ENCODE measurements at regions not wholly inside any gene's neighbourhood (a gene's known extent, or its start where the extent isn't known, plus 50 kb on each side); places are given as distances from the start of the nearest gene placed in this dataset.

GRCh38 chr9:135271425-135271824 is 184.0 kb downstream of the OLFM1 start:
- DNase-seq (ENCODE audit: low spot score) = no peak
- in situ Hi-C loops (cut with MboI; ENCODE audit: low sequenced_read_pairs, unreplicated experiment) = no loop called here
- no peak for TF ChIP-seq CTCF (IDR thresholded peaks at IDR 0.05; ENCODE audit: borderline replicate concordance, control extremely low read depth, extremely low read depth, insufficient read depth, missing control alignments)

DNA sequence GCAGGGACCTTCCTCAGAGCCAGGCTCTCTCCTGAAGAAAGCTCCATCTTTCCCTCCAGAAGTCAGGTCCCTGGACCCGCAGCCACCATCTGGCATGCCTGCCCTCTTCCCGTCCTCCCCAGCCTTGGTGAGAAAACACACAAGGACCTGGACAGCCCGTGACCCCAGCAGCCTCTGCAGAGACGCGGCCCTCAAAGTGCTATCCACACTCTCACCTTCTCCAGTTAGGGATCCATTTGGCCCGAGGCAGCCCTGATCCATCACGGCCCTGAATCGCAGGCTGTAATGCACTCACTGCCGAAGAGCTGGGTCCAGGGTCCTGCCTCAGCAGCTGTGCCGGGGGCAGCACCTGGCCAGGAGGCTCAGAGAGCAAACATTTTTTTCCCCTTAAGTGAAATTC is 185.1 kb downstream of the OLFM1 start:
- in situ Hi-C loops (cut with MboI; ENCODE audit: low sequenced_read_pairs, unreplicated experiment) = no loop called here
- no peak for DNase-seq (ENCODE audit: low spot score)
- TF ChIP-seq CTCF (IDR thresholded peaks at IDR 0.05; ENCODE audit: borderline replicate concordance, control extremely low read depth, extremely low read depth, insufficient read depth, missing control alignments) = no peak

- in situ Hi-C loops (cut with MboI; ENCODE audit: low sequenced_read_pairs, unreplicated experiment) = no loop called here
- DNase-seq (ENCODE audit: low spot score) = no peak
- TF ChIP-seq CTCF (IDR thresholded peaks at IDR 0.05; ENCODE audit: borderline replicate concordance, control extremely low read depth, extremely low read depth, insufficient read depth, missing control alignments) = no peak
Measured at GRCh38 chr9:135273008-135273407, 185.5 kb downstream of the OLFM1 start.

DNA sequence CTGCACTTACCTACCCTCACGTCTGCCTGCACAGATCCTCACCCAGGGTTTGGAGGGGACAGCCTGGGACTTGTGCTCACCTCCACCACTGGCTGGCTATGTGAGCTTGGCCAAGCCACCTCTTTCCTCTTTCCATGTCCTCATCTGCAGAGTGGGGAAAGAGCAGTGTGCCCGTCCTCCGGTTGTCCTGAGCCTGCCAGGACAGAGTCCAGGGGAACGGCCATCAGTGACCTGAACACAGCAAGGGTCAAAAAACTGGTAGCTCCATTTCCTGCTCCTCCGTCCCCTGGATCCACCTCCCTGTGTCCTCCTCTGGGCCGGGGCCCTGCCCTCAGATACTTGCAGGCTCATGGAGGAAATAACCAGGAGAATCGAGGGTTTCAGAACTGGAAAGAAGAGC is 187.7 kb downstream of the OLFM1 start:
- no peak for DNase-seq (ENCODE audit: low spot score)
- in situ Hi-C loops (cut with MboI; ENCODE audit: low sequenced_read_pairs, unreplicated experiment) = no loop called here
- TF ChIP-seq CTCF (IDR thresholded peaks at IDR 0.05; ENCODE audit: borderline replicate concordance, control extremely low read depth, extremely low read depth, insufficient read depth, missing control alignments) = no peak

- in situ Hi-C loops (cut with MboI; ENCODE audit: low sequenced_read_pairs, unreplicated experiment) = no loop called here
- no peak for TF ChIP-seq CTCF (IDR thresholded peaks at IDR 0.05; ENCODE audit: borderline replicate concordance, control extremely low read depth, extremely low read depth, insufficient read depth, missing control alignments)
- no peak for DNase-seq (ENCODE audit: low spot score)
Measured at GRCh38 chr9:135275571-135276289, 188.3 kb downstream of the OLFM1 start.

DNA sequence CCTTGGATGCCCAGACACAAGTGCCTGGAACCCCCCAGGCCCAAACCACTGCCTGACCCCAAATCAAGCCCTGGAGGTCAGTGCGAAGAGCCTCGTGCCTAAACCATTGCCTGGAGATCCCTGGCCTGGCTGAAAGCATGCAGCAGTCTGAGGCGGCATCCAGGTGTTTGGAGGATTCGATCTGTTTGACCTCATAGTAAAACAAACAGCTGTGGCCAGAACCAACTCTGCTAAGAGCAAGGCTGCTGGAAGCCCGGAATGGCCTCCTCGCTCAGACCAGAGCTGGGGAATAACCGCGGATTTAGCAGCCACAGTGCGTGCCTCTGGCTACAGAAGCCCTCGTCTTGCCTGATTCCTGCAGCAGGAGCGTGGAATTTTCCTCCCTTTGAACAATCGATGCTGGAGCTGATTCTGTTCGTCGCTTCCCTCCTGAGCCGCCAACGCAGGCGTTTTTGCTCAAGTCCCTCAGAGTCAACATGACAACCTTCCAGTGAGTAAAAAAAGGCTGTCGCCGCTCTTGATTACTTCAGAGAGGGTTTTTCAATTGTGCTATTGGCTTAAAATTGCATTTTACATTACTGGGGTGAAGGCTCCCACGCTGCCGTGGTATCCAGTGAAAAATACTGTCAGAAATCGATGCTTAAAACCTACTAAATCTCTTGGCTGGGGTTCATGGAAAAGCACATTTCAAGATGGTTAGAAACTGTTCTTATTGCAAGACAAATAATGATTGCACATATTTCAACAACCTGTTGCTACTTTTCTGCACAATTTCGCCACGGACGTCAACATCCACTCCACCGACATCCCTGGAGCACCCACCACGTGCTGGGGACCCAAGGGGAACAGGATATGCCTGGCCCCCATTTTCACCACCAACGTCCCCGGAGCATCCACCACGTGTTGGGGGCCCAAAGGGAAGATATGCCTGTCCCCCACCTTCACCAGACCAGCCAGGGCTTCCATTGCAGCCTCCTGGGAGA is 190.0 kb downstream of the OLFM1 start:
- in situ Hi-C loops (cut with MboI; ENCODE audit: low sequenced_read_pairs, unreplicated experiment) = no loop called here
- TF ChIP-seq CTCF (IDR thresholded peaks at IDR 0.05; ENCODE audit: borderline replicate concordance, control extremely low read depth, extremely low read depth, insufficient read depth, missing control alignments) = no peak

More for the DNA sequence above, 190.0 kb downstream of the OLFM1 start:
- no peak for DNase-seq (ENCODE audit: low spot score)

Measured in GM13976 (cell line).